ENCODE measurements at regions not wholly inside any gene's neighbourhood (a gene's known extent, or its start where the extent isn't known, plus 50 kb on each side); places are given as distances from the start of the nearest gene placed in this dataset.
"Not testable (repeated sequence)": the region's sequence is repeated elsewhere in the genome, so short reads cannot be mapped to it uniquely, and the experiment has no call there.

GRCh38 chr13:19123502-19123901 lies 58.1 kb downstream of the TUBA3C start:
- TF ChIP-seq, protein P1, sequence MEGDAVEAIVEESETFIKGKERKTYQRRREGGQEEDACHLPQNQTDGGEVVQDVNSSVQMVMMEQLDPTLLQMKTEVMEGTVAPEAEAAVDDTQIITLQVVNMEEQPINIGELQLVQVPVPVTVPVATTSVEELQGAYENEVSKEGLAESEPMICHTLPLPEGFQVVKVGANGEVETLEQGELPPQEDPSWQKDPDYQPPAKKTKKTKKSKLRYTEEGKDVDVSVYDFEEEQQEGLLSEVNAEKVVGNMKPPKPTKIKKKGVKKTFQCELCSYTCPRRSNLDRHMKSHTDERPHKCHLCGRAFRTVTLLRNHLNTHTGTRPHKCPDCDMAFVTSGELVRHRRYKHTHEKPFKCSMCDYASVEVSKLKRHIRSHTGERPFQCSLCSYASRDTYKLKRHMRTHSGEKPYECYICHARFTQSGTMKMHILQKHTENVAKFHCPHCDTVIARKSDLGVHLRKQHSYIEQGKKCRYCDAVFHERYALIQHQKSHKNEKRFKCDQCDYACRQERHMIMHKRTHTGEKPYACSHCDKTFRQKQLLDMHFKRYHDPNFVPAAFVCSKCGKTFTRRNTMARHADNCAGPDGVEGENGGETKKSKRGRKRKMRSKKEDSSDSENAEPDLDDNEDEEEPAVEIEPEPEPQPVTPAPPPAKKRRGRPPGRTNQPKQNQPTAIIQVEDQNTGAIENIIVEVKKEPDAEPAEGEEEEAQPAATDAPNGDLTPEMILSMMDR (IDR thresholded peaks at IDR 0.05; ENCODE audit: borderline replicate concordance, insufficient read depth, low read depth, low read length) = no peak
- no peak overlapping the region for H3K4me3 ChIP-seq (ENCODE audit: low read depth, low read length)

DNA sequence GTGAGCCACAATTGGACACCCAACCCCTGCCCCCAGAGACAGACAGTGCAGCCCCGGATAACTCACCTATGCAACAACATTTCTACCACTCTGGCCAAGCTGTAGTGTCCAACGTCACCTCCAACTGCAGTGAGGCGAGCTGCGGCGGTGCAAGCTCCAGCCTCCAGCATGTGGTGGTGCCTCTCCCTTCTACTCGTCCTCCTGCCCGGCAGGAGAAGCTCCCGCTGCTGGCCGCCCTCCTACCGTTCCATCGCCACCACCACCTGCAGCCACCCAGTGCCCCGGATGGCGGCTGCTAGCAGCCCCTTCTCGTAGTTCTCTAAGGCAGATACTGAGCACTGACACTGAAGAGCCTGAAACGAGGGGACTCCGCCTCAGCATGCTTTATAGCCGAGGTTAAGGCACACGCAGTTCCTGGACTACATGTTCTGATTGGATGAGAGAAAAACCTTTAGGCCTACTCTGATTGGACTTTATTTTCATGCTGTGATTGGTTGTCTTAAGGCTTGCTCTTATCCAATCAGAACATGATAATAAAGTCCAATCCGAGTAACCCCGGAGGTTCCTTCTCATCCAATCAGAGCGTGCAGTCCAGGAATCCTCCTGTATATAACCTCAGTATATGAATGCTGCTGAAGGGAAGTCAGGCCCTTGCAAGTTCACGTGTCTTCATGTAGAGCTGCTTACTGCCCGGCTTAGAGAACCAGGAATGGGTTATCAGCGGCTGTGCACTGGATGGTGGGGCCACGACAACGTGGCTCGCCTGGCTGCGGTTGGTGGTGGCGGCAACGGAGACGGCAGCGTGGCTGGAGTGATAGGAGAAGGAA lies 63.5 kb downstream of the TUBA3C start:
- no peak overlapping the region for H3K4me3 ChIP-seq (ENCODE audit: low read depth, low read length)
- TF ChIP-seq, protein P1 (IDR thresholded peaks at IDR 0.05; ENCODE audit: borderline replicate concordance, insufficient read depth, low read depth, low read length) = no peak

DNA sequence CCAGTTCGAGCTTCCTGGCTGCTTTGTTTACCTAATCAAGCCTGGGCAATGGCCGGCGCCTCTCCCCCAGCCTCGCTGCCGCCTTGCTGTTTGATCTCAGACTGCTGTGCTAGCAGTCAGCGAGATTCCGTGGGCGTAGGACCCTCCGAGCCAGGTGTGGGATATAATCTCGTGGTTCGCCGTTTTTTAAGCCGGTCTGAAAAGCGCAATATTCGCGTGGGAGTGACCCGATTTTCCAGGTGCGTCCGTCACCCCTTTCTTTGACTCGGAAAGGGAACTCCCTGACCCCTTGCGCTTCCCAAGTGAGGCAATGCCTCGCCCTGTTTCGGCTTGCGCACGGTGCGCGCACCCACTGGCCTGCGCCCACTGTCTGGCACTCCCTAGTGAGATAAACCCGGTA lies 72.4 kb downstream of the TUBA3C start:
- not testable (repeated sequence) for H3K4me3 ChIP-seq (ENCODE audit: low read depth, low read length)

GRCh38 chr13:19103140-19103539 lies 78.5 kb downstream of the TUBA3C start:
- TF ChIP-seq, protein P1 (IDR thresholded peaks at IDR 0.05; ENCODE audit: borderline replicate concordance, insufficient read depth, low read depth, low read length) = no peak
- H3K4me3 ChIP-seq (ENCODE audit: low read depth, low read length) = no peak overlapping the region

DNA sequence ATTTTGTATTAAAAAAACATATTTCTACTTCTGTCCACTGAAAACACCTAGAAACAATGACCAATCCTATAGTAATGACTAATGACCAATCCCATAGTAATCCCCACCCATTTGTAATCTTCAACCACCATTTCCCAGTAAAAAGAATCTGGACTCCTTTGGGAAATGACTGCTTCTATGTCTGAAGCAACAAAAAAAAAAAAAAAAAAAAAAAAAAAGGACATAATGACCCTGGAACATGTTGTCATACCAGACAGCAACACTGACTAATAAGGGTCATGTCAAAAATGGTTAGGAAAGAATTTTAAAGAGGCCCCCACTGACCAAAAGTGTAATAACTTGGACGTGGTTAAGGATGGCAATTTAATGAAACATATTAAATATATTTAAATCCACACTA lies 88.3 kb downstream of the TUBA3C start:
- no peak overlapping the region for H3K4me3 ChIP-seq (ENCODE audit: low read depth, low read length)
- TF ChIP-seq, protein P1 (IDR thresholded peaks at IDR 0.05; ENCODE audit: borderline replicate concordance, insufficient read depth, low read depth, low read length) = no peak

GRCh38 chr13:19090495-19090894 lies 91.1 kb downstream of the TUBA3C start:
- TF ChIP-seq, protein P1 (IDR thresholded peaks at IDR 0.05; ENCODE audit: borderline replicate concordance, insufficient read depth, low read depth, low read length) = no peak
- no peak overlapping the region for H3K4me3 ChIP-seq (ENCODE audit: low read depth, low read length)

- H3K4me3 ChIP-seq (ENCODE audit: low read depth, low read length) = no peak overlapping the region
- TF ChIP-seq, protein P1 (IDR thresholded peaks at IDR 0.05; ENCODE audit: borderline replicate concordance, insufficient read depth, low read depth, low read length) = peak; percentile 10; the same call in 1 of the 2 replicates
Measured at GRCh38 chr13:19089315-19089714, 92.3 kb downstream of the TUBA3C start.

All from GM12875 (cell line).